Neural cell (in vitro differentiated cells): ENCODE measurements at regions not wholly inside any gene's neighbourhood (a gene's known extent, or its start where the extent isn't known, plus 50 kb on each side); places are given as distances from the start of the nearest gene placed in this dataset.

Experiments
- CTCF ChIP-seq: fragments of 450-650 bp; IDR thresholded peaks from 2 replicates; pipeline ENCODE4 v1.5.1; 2014; ENCODE audit warnings: antibody characterized with exemption, mild to moderate bottlenecking, moderate library complexity; ENCODE audit not compliant: poor library complexity, severe bottlenecking
- EP300 ChIP-seq: fragments of 450-650 bp; conservative IDR thresholded peaks from 2 replicates; pipeline ENCODE4 v1.6.1; 2014; ENCODE audit warnings: antibody characterized with exemption, mild to moderate bottlenecking, moderate library complexity; ENCODE audit not compliant: poor library complexity, severe bottlenecking
- EZH2 ChIP-seq: fragments of 200-600, 300-800 bp; shearing (Covaris generic), sonication (generic); IDR thresholded peaks from 2 replicates; pipeline ENCODE4 v1.6.1; 2014; ENCODE audit warnings: antibody characterized with exemption, low read length, borderline replicate concordance, mild to moderate bottlenecking; ENCODE audit not compliant: insufficient read depth, poor library complexity, severe bottlenecking
- MXI1 ChIP-seq: fragments of 450-650 bp; conservative IDR thresholded peaks from 2 replicates; pipeline ENCODE4 v1.6.1; 2014; ENCODE audit warnings: antibody characterized with exemption, mild to moderate bottlenecking; ENCODE audit not compliant: poor library complexity, severe bottlenecking
- POLR2AphosphoS5 ChIP-seq: IDR thresholded peaks from 2 replicates; pipeline ENCODE4 v1.6.1; 2012
- RAD21 ChIP-seq: fragments of 450-650 bp; conservative IDR thresholded peaks from 2 replicates; pipeline ENCODE4 v1.6.1; 2014; ENCODE audit warnings: antibody characterized with exemption, mild to moderate bottlenecking, moderate library complexity
- SMC3 ChIP-seq: fragments of 450-650 bp; conservative IDR thresholded peaks from 2 replicates; pipeline ENCODE4 v1.6.1; 2014; ENCODE audit warnings: antibody characterized with exemption, mild to moderate bottlenecking, moderate library complexity; ENCODE audit not compliant: poor library complexity
- TAF1 ChIP-seq: IDR thresholded peaks from 2 replicates; pipeline ENCODE4 v1.6.1; 2012; ENCODE audit warnings: low read depth
- TF ChIP-seq, protein P1 (sequence below): IDR thresholded peaks from 2 replicates; pipeline ENCODE4 v1.6.1; 2012; ENCODE audit warnings: borderline replicate concordance

GRCh38 chr11:23288003-23288783 lies 427.9 kb upstream of the CCDC179 start:
- TF ChIP-seq POLR2AphosphoS5 (no peak), EP300 (no peak), CTCF (no peak), EZH2 (no peak), RAD21 (no peak), TAF1 (no peak), MXI1 (no peak), SMC3 (no peak)
- TF ChIP-seq, protein P1, sequence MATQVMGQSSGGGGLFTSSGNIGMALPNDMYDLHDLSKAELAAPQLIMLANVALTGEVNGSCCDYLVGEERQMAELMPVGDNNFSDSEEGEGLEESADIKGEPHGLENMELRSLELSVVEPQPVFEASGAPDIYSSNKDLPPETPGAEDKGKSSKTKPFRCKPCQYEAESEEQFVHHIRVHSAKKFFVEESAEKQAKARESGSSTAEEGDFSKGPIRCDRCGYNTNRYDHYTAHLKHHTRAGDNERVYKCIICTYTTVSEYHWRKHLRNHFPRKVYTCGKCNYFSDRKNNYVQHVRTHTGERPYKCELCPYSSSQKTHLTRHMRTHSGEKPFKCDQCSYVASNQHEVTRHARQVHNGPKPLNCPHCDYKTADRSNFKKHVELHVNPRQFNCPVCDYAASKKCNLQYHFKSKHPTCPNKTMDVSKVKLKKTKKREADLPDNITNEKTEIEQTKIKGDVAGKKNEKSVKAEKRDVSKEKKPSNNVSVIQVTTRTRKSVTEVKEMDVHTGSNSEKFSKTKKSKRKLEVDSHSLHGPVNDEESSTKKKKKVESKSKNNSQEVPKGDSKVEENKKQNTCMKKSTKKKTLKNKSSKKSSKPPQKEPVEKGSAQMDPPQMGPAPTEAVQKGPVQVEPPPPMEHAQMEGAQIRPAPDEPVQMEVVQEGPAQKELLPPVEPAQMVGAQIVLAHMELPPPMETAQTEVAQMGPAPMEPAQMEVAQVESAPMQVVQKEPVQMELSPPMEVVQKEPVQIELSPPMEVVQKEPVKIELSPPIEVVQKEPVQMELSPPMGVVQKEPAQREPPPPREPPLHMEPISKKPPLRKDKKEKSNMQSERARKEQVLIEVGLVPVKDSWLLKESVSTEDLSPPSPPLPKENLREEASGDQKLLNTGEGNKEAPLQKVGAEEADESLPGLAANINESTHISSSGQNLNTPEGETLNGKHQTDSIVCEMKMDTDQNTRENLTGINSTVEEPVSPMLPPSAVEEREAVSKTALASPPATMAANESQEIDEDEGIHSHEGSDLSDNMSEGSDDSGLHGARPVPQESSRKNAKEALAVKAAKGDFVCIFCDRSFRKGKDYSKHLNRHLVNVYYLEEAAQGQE, result no peak
